HG02610 (cell line): ENCODE measurements at regions not wholly inside any gene's neighbourhood (a gene's known extent, or its start where the extent isn't known, plus 50 kb on each side); places are given as distances from the start of the nearest gene placed in this dataset.

Experiments used
- ATAC-seq: cut with Tn5 transposase; IDR thresholded peaks from one replicate; pipeline ENCODE4 v1.9.1; 2021; ENCODE audit warnings: mild to moderate bottlenecking, moderate library complexity; ENCODE audit not compliant: unreplicated experiment

- ATAC-seq = no peak
Measured at GRCh38 chr5:145292278-145292677, 542.9 kb downstream of the PRELID2 start.

DNA sequence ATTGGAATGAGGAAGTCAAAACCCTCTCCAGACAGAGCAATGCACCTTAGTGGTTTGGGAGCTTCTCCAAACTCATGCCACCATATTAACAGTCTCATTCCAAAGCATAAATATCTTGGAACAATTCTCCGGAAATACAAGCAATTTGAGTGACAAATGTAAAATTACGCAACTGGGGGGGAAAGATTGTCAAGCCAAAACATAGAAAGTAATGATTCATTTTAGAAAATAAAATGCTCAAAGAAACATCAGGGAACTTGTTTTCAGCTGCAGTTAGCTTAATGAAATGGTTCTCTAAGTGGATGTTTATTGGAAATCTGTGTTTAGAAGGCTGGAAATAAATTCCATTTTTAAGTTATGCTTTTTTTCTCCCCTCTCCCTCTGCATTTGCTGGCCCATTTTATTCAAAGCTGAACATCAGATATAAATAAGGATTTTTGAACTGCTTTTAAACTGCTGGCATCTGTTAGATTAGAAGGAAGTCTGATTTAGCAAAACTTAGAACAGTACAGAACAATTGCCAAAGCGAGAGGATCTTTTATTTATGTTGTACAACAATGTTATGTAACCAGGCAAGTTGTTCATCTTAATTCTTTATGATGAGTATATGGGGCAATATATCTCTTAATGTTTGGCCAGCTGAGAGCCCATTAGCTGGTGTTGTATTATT is 551.9 kb downstream of the PRELID2 start:
- no peak for ATAC-seq

DNA sequence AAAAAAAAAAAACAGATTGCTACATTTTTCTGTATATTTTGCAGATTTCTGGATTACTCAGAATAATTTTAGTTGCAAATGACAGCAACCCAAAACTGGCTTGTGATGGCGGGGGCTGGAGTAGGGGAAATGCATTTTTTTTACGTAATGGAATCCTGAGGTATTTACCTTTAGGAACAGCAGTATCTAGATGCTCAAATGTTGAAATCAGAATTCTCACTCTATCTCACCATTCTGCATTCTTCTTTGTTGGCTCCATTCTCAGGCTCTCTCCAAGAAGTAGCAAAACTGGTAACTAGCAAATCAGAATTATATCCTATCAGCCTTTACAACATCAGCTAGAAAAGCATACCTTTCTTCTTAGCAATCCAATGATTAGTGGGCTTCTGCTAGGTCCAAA is 554.3 kb downstream of the PRELID2 start:
- no peak for ATAC-seq

DNA sequence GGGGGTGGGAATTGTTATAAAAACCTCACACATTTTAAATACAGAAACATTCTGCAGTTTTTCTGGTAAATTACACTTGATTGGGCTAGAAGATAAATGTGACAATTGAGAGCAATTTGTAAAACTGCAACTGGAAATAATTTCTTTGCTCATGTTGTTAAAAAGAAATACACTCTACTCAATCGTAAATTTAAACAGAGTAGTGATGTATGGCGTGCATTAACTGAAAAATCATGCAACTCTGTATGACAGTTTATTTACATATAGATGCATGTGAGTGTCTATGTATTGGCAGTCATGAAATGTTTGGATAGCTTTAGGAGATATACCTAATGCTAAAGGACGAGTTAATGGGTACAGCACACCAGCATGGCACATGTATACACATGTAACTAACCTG is 554.9 kb downstream of the PRELID2 start:
- no peak for ATAC-seq

DNA sequence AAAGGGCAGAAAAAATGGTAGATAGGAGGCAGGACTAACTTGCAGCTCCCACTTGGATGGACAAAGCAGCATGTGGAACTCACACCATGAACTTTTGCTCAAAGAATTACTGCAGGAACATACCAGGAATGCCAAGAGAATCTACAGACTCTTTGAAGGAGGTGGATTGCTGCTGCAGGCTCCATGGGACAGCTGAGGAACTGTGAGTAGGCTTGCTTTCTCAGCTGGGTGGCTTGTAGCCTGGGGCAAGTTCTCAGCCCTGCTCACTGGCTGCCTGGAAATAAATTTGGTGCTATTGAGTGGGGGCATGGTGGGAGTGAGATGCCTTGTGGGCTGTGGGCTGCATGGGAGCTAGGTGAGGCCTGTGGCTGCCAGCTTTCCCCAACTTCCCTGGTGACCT is 574.5 kb downstream of the PRELID2 start:
- ATAC-seq = no peak

DNA sequence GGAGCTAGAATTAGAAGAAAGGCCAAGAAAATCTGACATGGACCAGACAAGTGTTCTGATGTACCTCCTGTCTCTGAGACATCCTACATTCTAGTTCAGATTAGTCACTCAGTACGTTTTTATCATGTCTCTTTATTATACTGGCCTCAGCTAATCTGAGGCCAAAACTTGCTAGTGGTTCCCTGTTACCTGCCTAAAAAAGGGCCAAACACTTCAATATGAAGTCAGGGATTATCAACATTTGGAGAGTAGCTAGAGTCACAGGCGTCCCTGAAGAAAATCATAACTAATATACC is 587.4 kb downstream of the PRELID2 start:
- ATAC-seq = no peak

GRCh38 chr5:145246961-145247744 is 588.0 kb downstream of the PRELID2 start:
- ATAC-seq = no peak

- no peak for ATAC-seq
Measured at GRCh38 chr5:145246379-145246778, 588.8 kb downstream of the PRELID2 start.

DNA sequence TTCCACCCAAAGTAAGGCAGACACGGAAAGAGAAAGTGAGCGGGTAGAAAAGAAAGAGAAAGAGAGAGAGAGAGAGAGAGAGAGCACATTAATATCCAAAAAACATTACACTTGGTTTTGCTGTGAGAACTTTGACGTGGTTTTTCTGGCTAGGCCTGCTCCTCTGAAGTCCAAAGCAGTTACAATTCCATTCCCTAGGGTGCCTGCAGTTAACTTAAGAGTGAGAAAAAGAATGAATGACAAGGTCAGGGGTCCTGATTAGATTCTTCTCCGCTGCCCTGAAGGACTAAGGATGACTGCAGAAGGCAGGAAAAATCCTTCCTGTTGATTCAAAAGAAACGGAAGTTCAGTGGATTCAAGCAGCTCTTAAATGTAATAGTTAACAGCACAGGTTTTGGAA is 589.8 kb downstream of the PRELID2 start:
- ATAC-seq = no peak

GRCh38 chr5:145244788-145245187 is 590.4 kb downstream of the PRELID2 start:
- no peak for ATAC-seq

- no peak for ATAC-seq
Measured at GRCh38 chr5:145244251-145244650, 590.9 kb downstream of the PRELID2 start.

DNA sequence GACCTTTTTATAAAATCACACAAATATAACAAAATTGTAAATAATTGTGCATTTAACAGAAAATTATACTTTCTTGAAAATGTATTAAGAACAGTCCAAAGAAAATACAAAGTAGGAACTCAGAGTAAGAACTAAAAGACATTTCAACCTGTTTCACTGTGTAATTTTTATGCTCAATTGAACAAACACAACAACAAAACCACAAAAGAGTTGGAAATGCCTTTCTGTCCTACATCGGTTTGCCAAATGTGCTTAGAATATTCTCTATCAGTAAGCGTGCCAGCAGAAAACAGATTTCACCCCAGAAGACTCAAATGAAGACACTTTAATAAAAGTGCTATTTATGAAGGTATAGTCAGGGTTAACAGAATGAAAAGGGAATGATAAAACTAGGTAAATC is 592.1 kb downstream of the PRELID2 start:
- no peak for ATAC-seq

DNA sequence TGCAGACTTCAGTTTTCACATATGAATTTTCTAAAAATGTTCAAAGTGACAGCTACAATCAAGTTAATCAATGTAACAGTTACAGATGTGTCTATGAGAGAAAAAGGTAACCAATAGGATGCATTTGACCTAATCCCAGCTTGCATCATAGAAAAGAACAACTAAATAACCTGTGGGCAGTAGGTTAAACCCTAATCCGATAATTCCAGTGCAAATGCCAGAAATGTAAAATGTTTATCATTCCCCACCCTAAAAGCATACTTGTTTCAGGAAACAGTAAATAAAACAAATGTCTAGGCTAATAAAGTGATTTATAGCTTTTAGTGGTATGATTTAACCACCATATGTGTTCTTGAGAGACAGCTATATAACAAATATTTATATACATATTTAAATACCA is 592.6 kb downstream of the PRELID2 start:
- ATAC-seq = no peak

- ATAC-seq = peak; percentile 73
Measured at GRCh38 chr5:145237843-145238242, 597.3 kb downstream of the PRELID2 start.

- no peak for ATAC-seq
Measured at GRCh38 chr5:145236983-145237382, 598.2 kb downstream of the PRELID2 start.

DNA sequence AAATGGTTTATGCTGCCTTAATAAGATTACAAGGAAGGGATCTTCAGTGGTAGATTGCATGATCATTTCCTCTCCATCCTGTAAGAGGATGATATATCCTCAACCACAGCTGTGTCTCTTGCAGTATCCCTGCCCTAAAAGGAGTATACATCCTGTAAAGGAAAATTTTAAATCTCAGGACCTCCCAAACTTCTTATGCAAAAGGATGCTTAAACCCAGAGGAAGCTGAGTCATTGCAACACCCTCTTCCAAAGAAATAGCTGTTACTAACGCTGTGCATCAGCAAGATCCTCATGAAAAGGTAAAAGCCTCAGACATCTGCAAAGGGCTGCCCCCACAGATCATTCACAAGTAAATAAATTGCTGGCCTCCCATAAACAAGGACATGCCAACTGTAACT is 599.0 kb downstream of the PRELID2 start:
- ATAC-seq = no peak

GRCh38 chr5:145233461-145233860 is 601.7 kb downstream of the PRELID2 start:
- no peak for ATAC-seq

- no peak for ATAC-seq
Measured at GRCh38 chr5:145230781-145231180, 604.4 kb downstream of the PRELID2 start.

GRCh38 chr5:145228564-145228963 is 606.6 kb downstream of the PRELID2 start:
- ATAC-seq = no peak

DNA sequence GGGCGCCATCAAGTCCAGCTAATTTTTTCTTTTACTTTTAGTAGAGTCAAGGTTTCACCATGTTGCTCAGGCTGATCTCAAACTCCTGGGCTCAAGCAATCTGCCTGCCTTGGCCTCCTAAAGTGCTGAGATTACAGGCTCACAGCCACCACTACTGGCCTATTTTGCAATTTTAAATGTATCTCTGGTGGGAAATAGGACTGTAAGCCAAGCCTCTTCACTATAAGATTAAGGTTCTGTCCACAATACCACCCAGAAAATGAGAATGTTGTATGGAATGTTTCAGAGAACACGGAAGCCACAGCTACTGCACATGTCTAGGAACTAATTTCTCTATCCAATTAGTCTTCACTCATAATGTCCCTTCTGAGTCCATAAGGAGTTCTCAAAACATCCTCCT is 607.3 kb downstream of the PRELID2 start:
- ATAC-seq = no peak

DNA sequence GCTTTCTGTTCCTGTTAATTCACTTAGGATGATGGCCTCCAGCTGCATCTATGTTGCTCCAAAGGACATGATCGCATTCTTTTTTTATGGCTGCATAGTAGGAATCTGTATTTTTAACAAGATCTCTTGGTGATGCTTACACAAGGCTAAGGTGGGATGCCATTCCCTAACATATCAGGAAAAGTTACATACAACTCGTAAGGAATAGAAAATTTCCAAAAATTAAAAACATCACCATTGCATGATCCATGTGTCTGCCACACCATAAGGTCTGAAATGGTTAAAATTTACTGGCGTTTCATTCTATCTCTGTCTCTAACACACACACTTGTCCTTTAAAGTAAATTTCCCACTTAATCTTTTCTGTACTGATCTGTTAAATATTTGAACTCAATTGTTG is 608.4 kb downstream of the PRELID2 start:
- no peak for ATAC-seq

GRCh38 chr5:145225529-145225928 is 609.6 kb downstream of the PRELID2 start:
- ATAC-seq = no peak

- ATAC-seq = no peak
Measured at GRCh38 chr5:145223582-145223981, 611.6 kb downstream of the PRELID2 start.
